AG09319 (cell line): ENCODE measurements at regions not wholly inside any gene's neighbourhood (a gene's known extent, or its start where the extent isn't known, plus 50 kb on each side); places are given as distances from the start of the nearest gene placed in this dataset.

Source experiments
- DNase-seq: peaks from one replicate; pipeline ENCODE4 v3.0.0-alpha.2; 2010; ENCODE audit warnings: low read depth; ENCODE audit errors: extremely low read depth
- CTCF ChIP-seq: IDR thresholded peaks from 2 replicates; pipeline ENCODE4 v1.5.1; 2011; ENCODE audit warnings: low read depth, mild to moderate bottlenecking, inconsistent platforms, low read length, moderate library complexity

- no peak for TF ChIP-seq CTCF
Observed at GRCh38 chr12:65666876-65667275, 157.4 kb upstream of the HMGA2 start.

GRCh38 chr12:65667932-65668331, 156.4 kb upstream of the HMGA2 start:
- no peak for DNase-seq
- no peak for TF ChIP-seq CTCF

More at GRCh38 chr12:65666876-65667275, 157.4 kb upstream of the HMGA2 start:
- no peak for DNase-seq

- TF ChIP-seq CTCF: no peak
- no peak for DNase-seq
Observed at GRCh38 chr12:65668981-65669695, 155.1 kb upstream of the HMGA2 start.

GRCh38 chr12:65670775-65671174, 153.5 kb upstream of the HMGA2 start:
- DNase-seq: no peak
- TF ChIP-seq CTCF: no peak

- DNase-seq: no peak
- TF ChIP-seq CTCF: no peak
Observed at GRCh38 chr12:65672441-65672840, 151.8 kb upstream of the HMGA2 start.

GRCh38 chr12:65673156-65673690, 151.1 kb upstream of the HMGA2 start:
- DNase-seq: no peak
- TF ChIP-seq CTCF: no peak

- no peak for DNase-seq
- no peak; the same call in 1 of the 2 replicates for TF ChIP-seq CTCF
Observed at GRCh38 chr12:65673732-65674131, 150.6 kb upstream of the HMGA2 start.
